Posterior cingulate gyrus (tissue), 11 donors: ENCODE measurements at regions not wholly inside any gene's neighbourhood (a gene's known extent, or its start where the extent isn't known, plus 50 kb on each side); places are given as distances from the start of the nearest gene placed in this dataset.

Source experiments
- DNase-seq, 10 donors: peaks; one replicate each; pipeline versions ENCODE4 v3.0.0 to v3.0.0-alpha.2; 2020 to 2021; ENCODE audit warnings: mixed read lengths in 3 of 10
- intact Hi-C: fragments of 100-400 bp; cut with DNase I; formaldehyde crosslinking; loops from one replicate; pipeline ENCODE4 v1.15.1; 2023

DNA sequence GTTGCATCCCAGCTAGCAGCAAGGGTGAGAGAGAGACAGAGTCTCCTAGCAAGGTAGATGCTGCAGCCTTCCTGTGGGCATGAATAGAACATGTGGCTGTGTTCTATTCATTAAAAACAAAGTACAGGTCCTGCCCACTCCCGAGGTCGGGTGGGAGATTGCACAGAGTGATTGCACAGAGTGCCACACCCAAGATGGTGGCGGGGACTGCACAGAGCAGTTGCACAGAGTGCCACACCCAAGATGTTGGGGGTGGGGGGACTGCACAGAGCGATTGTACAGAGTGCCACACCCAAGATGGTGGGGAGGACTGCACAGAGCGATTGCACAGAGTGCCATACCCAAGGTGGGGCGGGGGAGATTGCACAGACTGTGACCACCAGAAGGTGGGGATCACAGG lies 410.8 kb upstream of the EEF2KMT start:
- no peak for DNase-seq
- intact Hi-C loops = no loop called here

DNA sequence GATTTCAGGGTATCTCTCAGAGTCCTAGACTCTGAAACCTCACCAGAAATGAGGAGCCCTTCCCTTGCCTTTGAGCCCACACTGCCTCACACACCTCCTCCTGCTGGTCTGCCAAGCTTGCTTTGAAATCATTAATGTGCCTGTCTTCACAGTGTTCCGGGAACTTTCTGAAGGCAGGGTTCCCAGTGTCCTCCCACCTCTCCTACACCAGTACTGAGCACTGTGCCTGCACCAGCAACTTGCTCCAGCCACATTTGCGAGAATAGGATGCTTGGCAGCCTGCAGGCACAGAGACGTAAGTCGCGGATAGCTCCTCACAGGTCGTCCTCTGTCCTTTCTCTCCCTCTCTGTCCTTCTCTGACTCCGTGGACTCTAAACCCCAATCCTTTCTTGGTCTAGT lies 408.4 kb upstream of the EEF2KMT start:
- DNase-seq = peak in 8 of 10 donors; percentile 42 to 92 (median 60)
- intact Hi-C loops = no loop called here

DNA sequence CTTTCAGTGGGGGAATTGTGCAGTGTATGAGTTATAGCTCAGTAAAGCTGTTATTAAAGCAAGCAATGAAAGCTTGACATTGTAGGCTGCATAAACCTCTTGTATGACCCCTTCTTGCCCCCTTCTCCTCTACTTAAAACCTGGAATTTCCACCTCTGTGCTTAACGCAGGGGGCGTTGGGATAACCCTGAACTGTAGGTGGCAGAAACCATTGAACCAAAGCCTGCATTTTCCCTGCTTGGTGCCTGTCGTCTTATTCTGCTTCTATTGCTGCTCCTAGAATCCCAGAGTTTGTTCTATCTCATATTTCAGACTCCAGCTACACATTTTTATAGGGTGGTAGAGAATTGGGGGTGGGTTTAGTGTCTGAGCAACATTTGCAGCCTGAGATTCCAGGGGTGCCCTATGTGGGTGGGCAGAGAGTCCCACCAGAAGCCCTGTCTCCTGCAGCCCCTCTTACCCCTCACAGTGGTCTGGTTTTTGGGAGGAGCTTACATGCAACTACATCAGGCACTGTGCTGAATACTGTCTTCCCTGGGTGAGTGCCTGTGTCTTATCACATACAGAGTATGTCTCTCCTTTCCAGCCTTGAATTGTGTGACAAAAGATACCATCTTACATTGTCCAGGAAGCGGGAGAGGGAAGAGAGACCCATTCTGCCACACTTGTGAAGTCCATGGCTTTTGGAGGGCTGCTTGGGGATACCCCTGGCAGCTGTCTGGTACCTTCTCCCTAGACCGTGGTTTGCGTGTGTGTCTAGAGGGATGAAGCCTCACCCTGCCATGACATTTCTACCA lies 407.7 kb upstream of the EEF2KMT start:
- no peak for DNase-seq
- intact Hi-C loops = no loop called here

DNA sequence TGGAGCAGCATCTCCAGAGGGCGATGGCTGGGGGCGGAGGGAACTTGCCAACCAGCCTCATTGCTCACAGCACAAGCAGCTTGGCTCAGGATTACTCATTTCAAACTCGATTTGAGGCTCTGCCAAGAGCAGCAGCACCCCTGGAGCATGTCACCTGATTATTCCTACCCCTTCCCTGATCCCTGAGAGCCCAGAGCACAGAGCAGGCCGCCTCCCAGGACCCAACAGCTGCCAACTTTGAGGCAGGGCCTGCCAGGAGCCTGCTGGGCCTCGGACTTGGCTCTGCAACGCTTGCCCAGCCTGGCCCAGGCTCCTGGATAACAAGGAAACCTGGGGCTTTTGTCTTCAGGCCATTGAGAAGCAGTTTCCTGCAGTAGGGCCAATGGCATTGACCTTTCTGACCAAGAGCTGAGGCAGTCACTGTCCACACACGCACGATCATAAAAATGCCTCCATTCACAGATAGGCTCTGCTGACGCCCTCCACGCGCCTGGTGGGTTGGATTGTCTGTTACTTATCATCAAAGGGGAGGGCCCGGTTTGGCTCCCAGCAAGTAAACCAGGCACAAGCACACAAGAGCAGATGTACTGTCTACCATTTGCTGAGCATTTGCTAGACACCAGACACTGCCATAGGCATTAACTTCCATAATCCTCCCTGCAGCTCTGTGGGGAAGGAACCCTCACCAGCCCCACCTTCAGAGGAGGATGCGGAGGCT lies 406.6 kb upstream of the EEF2KMT start:
- peak; percentile 23 to 87 (median 51) for DNase-seq
- intact Hi-C loops = loop anchor here (5.0 kb wide), 2 partner anchors 98 to 113 kb away; no protein-coding TSS in a partner anchor

DNA sequence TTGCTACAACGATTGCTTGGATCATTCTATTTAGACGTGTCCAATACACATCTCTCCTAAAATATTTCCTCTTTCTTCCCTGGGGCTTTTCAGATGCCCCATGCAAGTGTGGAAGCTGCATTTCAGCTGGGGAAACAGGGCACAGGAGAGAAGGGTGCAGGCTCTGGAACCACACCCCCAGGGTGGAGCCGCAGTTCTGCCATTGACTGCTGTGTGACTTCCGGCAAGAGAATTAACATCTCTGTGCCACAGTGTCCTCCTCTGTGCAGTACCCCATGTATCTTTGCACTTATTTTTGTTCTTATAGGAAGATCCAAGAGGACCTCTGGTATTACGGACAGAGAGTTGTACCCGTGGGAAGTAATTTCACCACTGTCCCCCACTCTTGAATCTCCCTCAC lies 405.3 kb upstream of the EEF2KMT start:
- no peak for DNase-seq
- intact Hi-C loops = loop anchor here (5.0 kb wide), 2 partner anchors 99 to 114 kb away; no protein-coding TSS in a partner anchor

DNA sequence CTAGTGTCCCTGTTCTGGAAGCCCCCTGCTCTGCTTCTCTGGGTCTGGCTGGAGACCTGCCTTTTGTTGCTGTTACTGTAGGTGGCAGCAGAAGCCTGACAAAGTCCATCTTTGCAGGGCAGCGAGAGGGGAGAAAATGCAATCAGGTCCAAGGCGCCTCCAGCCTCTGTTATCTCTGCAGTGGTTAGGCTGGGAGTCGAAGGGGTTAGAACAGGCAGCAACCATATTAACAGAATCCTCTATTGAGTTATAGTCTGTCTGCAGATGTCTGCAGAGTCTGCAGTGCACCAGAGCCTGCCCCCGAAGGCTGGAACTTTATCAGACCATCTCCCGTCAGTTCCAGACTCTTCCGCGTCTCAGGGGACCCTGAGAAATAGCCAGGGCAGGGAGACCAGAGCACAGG lies 404.9 kb upstream of the EEF2KMT start:
- peak in 6 of 10 donors; percentile 20 to 91 (median 52) for DNase-seq

DNA sequence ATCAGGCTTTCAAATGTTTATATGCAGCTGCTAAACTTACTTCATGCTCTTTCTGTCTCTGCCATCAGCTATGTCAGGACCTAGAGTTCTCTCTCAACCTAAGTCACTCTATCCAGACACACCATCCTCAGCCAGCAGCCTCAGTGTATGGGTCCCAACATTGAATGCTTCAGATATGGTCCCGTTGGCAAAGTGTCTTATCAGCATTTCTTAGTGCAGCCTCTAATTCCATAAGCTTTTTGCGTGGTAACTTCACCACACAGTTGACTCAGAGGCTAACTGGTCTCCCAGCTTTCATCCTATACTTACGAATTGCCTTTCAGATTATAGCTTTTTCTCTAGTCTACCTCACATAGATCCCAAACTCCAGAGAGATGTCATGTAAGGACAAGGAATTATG lies 402.9 kb upstream of the EEF2KMT start:
- DNase-seq = no peak
- intact Hi-C loops = loop anchor here (5.0 kb wide), 2 partner anchors 102 to 117 kb away; no protein-coding TSS in a partner anchor

More for the DNA sequence above, 404.9 kb upstream of the EEF2KMT start:
- intact Hi-C loops = loop anchor here (5.0 kb wide), 2 partner anchors 100 to 115 kb away; no protein-coding TSS in a partner anchor

DNA sequence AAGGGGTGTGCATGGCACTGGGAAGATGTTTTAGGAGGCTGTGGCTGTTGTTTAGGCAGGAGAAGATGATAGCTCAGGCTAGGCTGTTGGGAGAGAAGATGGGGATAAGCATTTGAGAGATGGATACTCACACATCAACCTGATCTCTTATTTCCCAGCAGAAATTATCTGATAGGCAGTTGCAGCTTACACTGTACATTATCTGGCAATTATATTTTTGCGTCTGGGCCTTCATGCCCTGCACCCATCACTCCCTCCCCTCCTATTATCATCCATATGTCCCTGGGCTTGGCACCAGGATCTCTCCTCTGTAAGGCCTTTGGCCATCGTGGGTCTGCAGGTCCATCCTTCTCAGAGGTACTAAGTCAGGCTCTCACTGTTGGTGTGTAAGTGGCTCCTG lies 401.0 kb upstream of the EEF2KMT start:
- DNase-seq = no peak
- intact Hi-C loops = no loop called here

DNA sequence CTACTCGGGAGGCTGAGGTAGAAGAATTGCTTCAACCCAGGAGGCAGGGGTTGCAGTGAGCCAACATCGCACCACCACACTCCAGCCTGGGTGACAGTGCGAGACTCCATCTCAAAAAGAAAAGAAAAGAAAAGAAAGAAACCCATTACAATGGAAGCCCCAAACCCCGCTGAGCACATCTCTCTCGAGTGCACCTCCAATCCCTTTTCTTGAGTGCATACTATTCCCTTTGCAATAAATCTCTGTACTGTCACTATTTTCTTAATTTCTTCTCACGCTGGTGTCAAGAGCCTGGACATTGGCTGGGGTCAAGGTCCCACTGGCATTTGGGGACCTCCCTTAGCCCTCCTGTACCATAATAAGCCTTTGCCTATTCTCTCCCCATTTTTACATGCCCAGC lies 398.4 kb upstream of the EEF2KMT start:
- intact Hi-C loops = no loop called here
- no peak for DNase-seq

DNA sequence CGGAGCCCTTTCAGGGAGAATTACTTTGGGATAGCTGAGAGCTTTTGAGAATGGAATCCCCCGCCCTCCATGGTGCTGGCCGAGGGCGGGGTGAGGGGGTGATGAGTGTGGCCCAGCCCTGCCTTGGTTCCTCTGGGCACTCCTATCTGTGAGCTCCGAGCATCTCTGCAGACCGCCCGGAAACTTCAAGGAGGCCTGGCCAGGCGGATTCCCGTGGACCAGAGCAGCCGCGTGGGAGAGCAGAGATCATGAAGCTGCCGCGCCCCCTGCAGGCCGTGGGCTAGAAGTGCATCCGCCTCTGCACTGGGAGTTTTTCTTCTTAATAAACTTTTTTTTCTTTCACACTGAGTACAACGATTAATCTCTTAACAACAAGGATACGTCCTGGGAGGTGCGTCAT lies 392.9 kb upstream of the EEF2KMT start:
- peak; percentile 49 to 96 (median 74) for DNase-seq
- intact Hi-C loops = loop anchor here (2.0 kb wide), 1 partner anchor 254 kb away; no protein-coding TSS in a partner anchor

DNA sequence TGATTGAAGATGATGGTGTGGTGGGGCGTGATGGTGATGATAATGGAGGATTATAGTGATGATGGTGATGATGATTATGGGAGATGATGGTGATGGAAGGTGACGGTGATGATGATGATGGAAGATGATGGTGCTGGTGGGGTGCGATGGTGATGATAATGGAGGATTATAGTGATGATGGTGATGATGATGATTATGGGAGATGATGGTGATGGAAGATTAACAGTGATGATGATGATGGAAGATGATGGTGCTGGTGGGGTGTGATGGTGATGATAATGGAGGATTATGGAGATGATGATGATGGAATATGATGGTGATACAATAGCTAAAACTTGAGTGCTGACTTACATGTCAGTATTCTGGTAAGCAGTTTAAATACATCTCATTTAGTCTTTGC lies 391.0 kb upstream of the EEF2KMT start:
- no peak for DNase-seq
- intact Hi-C loops = no loop called here

DNA sequence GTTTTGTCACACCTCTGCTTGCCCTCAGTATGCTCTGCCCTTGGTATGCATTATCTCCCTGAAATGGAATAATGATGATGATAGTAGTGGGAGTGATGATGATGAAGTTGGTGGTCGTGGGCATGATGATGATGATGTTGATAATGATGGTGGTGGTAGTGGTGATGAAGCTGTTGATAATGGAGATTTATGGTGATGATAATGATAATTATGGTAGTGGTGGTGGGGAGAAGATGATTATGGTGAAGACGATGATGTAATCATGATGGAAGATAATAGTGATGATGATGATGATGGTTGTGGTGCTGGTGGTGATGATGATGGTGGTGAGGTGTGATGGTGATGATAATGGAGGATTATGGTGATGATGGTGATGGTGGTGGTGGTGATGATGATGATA lies 390.1 kb upstream of the EEF2KMT start:
- intact Hi-C loops = no loop called here
- no peak for DNase-seq

DNA sequence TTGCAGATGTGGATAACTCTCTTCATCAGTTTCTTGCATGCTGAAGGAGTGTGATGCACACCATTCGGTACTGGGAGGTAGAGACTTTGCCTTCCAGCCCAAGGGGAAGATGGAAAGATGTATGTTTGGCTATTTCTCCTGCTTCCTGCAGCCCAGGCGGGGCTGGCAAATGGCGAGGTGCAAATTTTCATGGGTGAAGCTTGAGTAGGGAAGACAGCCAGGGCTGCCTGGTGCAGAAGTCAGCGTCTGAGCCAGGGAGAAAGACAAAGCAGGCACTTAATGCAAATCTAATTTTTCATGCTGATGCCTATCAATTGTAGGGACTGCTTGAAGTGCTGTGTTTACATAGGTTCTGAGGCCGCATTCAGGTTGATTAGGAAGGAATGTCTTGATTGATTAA lies 384.7 kb upstream of the EEF2KMT start:
- intact Hi-C loops = no loop called here
- no peak for DNase-seq

DNA sequence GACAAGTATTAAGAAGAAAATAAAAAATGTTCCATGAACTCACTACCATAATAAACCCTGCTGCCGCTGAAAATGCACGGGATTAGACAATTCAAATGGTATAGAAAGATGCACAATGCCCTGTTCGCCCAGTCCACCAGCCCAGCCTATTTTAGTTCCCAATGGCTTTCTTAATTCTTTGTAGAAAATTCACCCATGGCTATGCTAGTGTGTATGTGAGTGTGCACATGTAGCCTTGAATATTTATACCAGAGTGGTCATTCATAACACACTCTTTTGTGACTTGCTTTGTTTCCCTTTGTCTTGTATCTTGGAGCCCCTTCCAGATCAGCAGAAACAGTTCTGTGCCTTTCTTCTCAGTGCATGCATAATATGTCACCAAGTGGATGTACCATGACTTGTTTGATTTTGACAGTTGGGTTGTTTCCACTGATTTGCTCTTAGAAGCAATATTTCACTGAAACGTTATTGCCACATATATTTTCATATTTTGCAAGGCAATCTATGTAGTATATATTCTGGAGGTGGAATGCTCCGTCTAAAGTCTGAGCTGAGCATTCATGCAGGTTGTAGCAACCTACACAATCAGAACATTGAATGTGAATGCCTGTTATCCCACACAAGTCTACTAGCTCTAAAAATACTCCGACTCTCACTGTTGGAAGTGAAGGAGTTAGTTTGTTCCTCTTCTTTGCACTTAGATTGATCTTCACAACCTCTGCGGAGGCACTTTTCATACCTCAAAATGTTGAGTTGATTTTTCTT lies 383.0 kb upstream of the EEF2KMT start:
- intact Hi-C loops = no loop called here

DNA sequence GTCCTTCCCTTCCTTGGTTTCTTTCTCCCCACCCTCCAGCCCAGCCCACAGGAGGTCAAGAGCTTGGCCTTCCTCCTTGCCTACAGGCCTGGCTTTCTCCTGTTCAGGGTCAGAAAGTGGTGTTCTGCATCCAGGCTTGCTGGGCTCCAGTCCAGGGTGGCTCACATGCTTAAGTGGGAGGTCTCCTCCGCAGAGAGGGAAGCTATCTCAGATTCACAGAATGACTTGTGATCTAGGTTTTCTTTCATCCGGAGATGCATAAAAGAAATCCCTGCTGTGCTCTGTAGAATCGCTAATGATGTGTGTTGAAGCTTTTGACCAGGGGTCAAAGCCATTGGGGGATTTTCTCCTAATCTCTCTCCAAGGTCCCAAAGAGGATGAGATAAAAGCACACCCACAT lies 382.3 kb upstream of the EEF2KMT start:
- DNase-seq = no peak
- intact Hi-C loops = no loop called here

More for the DNA sequence above, 383.0 kb upstream of the EEF2KMT start:
- no peak for DNase-seq

DNA sequence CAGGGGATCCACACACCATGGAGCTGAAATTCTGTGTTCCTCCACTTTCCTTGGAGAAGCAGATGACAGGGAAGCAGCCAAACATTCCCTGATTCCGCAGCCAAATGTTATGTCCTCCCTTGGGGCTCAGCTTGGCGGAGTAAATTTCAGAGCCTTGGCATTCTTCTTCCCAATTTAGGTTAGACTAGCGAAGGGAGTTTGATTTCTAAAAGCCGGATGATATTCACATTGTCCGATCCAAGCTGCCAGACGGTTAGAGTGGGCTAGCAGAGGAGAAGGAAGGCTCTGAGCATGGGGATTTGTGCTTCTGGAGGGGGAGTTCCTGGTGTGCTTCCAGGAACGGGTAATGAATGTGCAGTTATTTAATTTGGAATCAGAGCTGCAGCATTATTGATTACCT lies 380.4 kb upstream of the EEF2KMT start:
- DNase-seq = no peak
- intact Hi-C loops = no loop called here

DNA sequence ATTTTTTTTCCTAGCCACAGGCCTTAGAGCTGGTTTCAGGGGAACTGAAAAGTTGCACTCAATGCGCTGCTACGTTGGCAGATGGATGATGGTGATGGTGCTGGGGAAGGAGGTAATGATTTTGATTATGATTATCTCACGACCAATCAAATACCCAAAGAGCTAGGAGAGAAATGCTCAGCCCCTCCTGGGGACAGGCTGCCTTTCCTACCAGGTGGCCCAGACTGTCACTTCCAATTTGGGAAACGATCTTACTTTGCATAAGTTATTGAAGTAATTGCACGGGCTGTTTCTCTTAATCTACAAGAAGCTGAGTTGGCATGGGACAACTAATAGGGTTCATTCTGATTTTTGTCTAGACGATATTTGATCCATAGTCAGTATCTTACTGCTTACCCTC lies 379.7 kb upstream of the EEF2KMT start:
- no peak for DNase-seq
- intact Hi-C loops = no loop called here

DNA sequence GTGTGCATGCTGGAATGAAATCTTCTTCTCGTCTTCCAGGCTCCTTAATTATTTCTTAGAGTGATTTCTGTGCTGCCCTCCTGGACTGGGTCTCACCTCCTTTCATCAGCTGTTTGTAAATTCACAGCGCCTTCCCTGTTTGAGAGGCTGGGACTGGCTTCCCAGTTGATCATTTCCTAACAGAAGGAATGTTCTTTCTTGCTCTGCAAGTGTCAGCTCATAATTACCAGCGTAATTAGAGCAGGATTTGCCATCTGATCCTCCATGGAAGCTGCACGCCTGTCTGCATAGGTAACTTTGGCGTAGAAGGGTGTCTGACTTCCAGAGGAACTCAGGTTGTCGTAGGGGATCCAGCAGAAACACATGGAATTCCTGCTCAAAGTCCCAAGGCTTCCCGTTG lies 375.0 kb upstream of the EEF2KMT start:
- no peak for DNase-seq
- intact Hi-C loops = no loop called here

DNA sequence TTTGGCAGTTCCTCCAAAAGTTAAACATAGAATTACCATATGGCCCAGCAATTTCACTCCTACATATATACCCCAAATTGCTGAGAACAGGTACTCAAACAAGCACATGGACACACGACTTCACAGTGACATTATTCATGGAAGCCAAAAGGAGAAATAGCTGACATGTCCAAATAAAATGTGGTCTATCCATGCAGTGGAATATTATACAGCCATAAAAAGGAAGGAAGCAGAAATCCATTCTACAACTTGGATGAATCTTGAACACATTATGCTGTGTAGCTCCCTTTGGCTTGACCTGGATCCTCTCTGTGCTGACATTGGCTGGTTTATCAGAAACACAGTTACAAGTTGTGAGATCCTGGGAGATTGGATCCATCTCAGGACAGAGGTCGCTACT lies 370.9 kb upstream of the EEF2KMT start:
- DNase-seq = no peak
- intact Hi-C loops = no loop called here

DNA sequence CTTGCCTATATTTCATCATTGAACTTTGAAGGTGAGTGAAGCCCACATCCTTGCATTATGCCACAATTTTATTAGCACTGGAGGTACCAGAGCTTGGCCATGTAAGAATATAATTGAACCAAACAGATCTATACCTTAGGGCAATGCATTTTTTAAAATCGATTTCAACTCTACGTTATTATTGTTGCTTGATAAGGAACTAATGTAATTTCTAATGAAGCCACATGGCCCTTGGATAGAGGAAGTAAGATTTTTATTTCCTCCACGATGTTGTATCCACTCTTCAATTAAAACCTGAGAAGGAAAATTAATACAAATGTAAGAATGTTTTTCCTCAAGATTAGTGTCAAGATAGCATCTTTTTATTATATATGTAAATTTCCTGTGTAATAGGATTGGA lies 370.0 kb upstream of the EEF2KMT start:
- intact Hi-C loops = no loop called here
- DNase-seq = no peak

DNA sequence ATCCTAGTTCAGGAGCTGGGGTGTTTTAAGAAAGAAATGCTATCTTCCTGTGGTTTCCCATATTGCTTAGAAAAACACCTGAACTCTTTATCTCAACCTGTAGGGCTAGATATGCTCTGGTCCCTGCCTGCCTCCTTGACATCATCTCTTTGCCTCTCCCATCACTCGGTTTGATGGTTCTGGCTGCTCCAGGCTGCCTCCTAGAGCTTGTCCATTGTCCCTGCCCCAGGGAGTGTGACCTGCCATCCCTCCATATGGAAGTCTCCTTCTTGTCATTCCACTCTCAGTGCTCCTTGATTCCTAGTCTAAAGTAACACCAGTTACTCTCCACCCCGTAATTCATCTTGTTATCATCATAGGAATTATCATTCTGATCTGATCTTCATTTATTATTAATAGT lies 369.0 kb upstream of the EEF2KMT start:
- intact Hi-C loops = no loop called here
- DNase-seq = no peak
